OCI-LY3 (cell line): ENCODE measurements at regions not wholly inside any gene's neighbourhood (a gene's known extent, or its start where the extent isn't known, plus 50 kb on each side); places are given as distances from the start of the nearest gene placed in this dataset.

ENCODE experiments used
- H2AFZ ChIP-seq: fragments of 200-600, 300-600 bp; shearing (Covaris generic); 2 replicates; pipeline ENCODE4 v1.6.0; 2014; ENCODE audit warnings: antibody characterized with exemption, low read depth, low read length
- H3K27ac ChIP-seq: fragments of 200-600, 300-600 bp; sonication (generic); 2 replicates; pipeline ENCODE4 v1.5.1; 2014; ENCODE audit warnings: mild to moderate bottlenecking, low read length, moderate library complexity, mixed read lengths
- H3K27me3 ChIP-seq: fragments of 200-600, 300-600 bp; sonication (generic); 2 replicates; pipeline ENCODE4 v1.6.1; 2014; ENCODE audit warnings: low read depth, low read length, mixed read lengths
- H3K36me3 ChIP-seq: fragments of 200-600, 300-600 bp; sonication (generic); replicated peaks from 2 replicates; pipeline ENCODE3; 2014; ENCODE audit warnings: low read depth, low read length, mixed read lengths
- H3K4me1 ChIP-seq: fragments of 300-600, 200-600 bp; sonication (generic); 2 replicates; pipeline ENCODE4 v1.6.1; 2014; ENCODE audit warnings: low read length, mixed read lengths
- H3K4me2 ChIP-seq: fragments of 200-600, 300-600 bp; sonication (generic); 2 replicates; pipeline ENCODE4 v1.6.1; 2014; ENCODE audit warnings: low read length, mixed read lengths
- H3K4me3 ChIP-seq: fragments of 300-600, 200-600 bp; sonication (generic); 2 replicates; pipeline ENCODE4 v1.5.1; 2014; ENCODE audit warnings: antibody characterized with exemption, mild to moderate bottlenecking, low read length, moderate library complexity
- H3K79me2 ChIP-seq: fragments of 300-600, 200-600 bp; shearing (Covaris generic); 2 replicates; pipeline ENCODE4 v1.6.1; 2014; ENCODE audit warnings: mild to moderate bottlenecking, low read length, mixed read lengths
- H3K9ac ChIP-seq: fragments of 300-600, 200-600 bp; shearing (Covaris generic); 2 replicates; pipeline ENCODE4 v1.6.0; 2014; ENCODE audit warnings: mild to moderate bottlenecking, low read length, moderate library complexity
- H3K9me3 ChIP-seq: fragments of 200-600, 300-600 bp; shearing (Covaris generic); 2 replicates; pipeline ENCODE4 v1.6.1; 2014; ENCODE audit warnings: low read length, mixed read lengths; ENCODE audit not compliant: insufficient read depth
- H4K20me1 ChIP-seq: fragments of 200-600, 300-600 bp; sonication (generic); 2 replicates; pipeline ENCODE4 v1.6.1; 2016; ENCODE audit warnings: low read length, mixed read lengths; ENCODE audit not compliant: insufficient read depth
- EZH2phosphoT487 ChIP-seq: fragments of 200-600 bp; shearing (Covaris generic); IDR thresholded peaks from 2 replicates; pipeline ENCODE4 v1.6.1; 2018; ENCODE audit warnings: antibody characterized with exemption, mixed run types, low read depth
- TF ChIP-seq, protein P1 (sequence below): fragments of 200-600, 300-600 bp; sonication (generic); IDR thresholded peaks from 2 replicates; pipeline ENCODE4 v1.5.1; 2014; ENCODE audit warnings: antibody characterized with exemption, low read length, low read depth

DNA sequence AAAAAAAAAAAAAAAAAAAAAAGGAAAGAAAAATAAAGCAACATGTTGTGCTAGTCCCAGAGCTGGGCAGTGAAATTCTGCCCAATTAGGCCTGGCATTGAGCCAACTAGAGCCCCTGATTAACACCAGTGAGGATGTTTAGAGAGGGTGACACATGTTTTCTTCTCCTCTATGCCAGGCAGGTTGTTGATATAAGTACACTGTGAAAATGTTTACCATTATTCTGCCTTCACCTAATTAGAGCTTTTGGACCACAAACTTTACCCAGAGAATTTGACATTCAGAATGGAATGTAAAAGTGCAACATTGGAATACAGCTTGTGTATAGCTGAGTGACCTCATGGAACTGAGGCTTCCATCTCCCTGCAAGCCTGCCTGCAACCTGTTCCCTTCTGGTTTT lies 62.0 kb upstream of the EPCAM start:
- no peak overlapping the region for H3K4me2 ChIP-seq
- no peak overlapping the region for H2AFZ ChIP-seq

DNA sequence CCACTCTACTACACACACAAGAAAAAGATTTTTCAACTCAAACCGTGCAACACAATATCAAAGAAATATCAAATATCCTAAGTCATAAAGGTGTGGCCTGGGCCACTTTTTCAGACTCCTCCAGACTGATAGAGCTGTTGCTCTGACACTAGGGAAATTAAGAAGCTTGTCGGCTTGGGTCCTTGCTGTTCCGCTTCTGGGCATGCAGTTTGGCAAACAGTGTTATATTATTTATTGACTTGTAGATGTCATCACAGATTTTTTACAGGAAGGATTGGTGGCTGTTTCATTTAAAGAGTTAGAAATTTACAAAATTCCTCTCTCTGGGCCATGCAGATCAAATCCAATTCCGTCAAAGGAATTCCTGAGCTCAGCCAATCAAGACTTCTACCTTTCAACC lies 64.5 kb upstream of the EPCAM start:
- Histone ChIP-seq H3K36me3 (no peaks in the 10 kb centered on the region), H4K20me1 (no peaks in the 10 kb centered on the region)
- TF ChIP-seq EZH2phosphoT487, result no peak

More for the DNA sequence above, 62.0 kb upstream of the EPCAM start:
- H4K20me1 ChIP-seq, result no peaks in the 10 kb centered on the region
- no peaks in the 10 kb centered on the region for H3K36me3 ChIP-seq
- no peak for TF ChIP-seq EZH2phosphoT487
- TF ChIP-seq, protein P1, sequence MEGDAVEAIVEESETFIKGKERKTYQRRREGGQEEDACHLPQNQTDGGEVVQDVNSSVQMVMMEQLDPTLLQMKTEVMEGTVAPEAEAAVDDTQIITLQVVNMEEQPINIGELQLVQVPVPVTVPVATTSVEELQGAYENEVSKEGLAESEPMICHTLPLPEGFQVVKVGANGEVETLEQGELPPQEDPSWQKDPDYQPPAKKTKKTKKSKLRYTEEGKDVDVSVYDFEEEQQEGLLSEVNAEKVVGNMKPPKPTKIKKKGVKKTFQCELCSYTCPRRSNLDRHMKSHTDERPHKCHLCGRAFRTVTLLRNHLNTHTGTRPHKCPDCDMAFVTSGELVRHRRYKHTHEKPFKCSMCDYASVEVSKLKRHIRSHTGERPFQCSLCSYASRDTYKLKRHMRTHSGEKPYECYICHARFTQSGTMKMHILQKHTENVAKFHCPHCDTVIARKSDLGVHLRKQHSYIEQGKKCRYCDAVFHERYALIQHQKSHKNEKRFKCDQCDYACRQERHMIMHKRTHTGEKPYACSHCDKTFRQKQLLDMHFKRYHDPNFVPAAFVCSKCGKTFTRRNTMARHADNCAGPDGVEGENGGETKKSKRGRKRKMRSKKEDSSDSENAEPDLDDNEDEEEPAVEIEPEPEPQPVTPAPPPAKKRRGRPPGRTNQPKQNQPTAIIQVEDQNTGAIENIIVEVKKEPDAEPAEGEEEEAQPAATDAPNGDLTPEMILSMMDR, result no peak
- H3K9ac ChIP-seq, result no peak overlapping the region
- H3K4me3 ChIP-seq, result no peak overlapping the region
- H3K27me3 ChIP-seq, result peaks cover 21% of the 10 kb centered on the region
- H3K9me3 ChIP-seq, result no peaks in the 10 kb centered on the region
- H3K27ac ChIP-seq, result no peak overlapping the region
- H3K4me1 ChIP-seq, result no peaks in the 10 kb centered on the region
- no peaks in the 10 kb centered on the region for H3K79me2 ChIP-seq

DNA sequence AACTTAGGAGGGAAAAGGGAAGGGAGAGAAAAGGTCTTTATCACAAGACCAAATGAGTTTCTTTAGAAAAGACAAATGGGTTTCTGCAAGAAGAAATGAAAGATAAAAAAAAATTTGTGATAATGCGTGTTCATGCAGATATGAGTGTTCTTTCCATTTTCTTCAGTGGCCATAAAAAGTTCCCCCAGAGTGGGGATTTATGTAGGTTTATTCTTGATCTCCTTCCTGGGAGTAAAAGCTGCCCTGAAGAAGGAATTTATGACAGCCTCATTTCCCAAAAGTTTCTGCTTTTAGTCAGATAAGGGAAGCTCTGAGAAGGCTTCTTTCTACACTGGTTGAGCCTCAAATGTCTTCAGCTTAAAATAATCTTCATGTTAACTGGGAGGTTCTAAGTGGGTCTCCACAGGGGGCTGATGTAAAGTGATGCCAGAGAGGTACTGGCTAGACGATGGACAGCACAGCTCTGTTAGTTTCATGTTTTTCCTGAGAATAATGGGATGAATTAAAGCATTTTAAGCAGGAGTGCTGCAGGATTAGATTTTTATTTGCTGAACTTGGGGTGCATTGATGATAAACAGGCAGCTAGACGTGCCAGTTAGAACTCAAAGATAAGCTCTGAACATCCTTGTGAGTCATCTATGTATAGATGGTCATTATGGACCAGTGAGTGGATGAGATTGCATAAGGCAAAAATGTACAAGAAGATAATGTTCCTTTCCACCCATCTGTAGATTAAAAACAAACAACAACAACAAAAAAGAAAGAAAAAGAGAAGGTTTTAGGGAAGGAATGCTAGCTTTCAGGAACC lies 65.6 kb upstream of the EPCAM start:
- H3K4me3 ChIP-seq, result no peak overlapping the region
- 0 out of 2 replicates have a peak, but pooled peaks have one; percentile 25 for TF ChIP-seq EZH2phosphoT487
- TF ChIP-seq, protein P1, result no peak
- no peak overlapping the region for H2AFZ ChIP-seq
- peaks cover 11% of the 10 kb centered on the region for H3K4me1 ChIP-seq
- peaks cover 42% of the 10 kb centered on the region for H3K27me3 ChIP-seq
- H3K9ac ChIP-seq, result no peak overlapping the region
- no peak overlapping the region for H3K27ac ChIP-seq
- H3K9me3 ChIP-seq, result no peaks in the 10 kb centered on the region
- no peak overlapping the region for H3K4me2 ChIP-seq
- H3K36me3 ChIP-seq, result no peaks in the 10 kb centered on the region
- H3K79me2 ChIP-seq, result no peaks in the 10 kb centered on the region
- H4K20me1 ChIP-seq, result no peaks in the 10 kb centered on the region

More for the DNA sequence above, 64.5 kb upstream of the EPCAM start:
- Histone ChIP-seq H3K79me2 (no peaks in the 10 kb centered on the region), H3K9me3 (no peaks in the 10 kb centered on the region), H3K27me3 (peaks cover 42% of the 10 kb centered on the region), H3K4me3 (no peak overlapping the region), H3K4me2 (no peak overlapping the region), H3K9ac (no peak overlapping the region), H3K4me1 (peaks cover 11% of the 10 kb centered on the region), H2AFZ (no peak overlapping the region), H3K27ac (no peak overlapping the region)

DNA sequence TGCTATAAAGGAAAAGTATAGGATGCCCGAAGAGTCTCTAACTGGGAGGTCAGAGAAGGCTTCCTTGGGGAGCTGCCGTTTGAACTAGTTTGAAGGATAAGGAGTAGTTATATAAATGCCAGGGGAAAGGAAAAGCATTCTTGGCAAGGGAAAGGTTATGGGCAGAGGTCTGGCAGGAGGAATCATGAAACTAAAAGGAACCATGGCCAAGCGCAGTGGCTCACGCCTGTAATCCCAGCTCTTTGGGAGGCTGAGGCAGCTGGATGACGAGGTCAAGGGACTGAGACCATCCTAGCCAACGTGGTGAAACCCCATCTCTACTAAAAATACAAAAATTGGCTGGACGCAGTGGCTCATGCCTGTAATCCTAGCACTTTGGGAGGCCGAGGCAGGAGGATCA lies 66.8 kb upstream of the EPCAM start:
- H3K4me1 ChIP-seq, result peaks cover 11% of the 10 kb centered on the region
- H3K79me2 ChIP-seq, result no peaks in the 10 kb centered on the region
- no peak overlapping the region for H3K27ac ChIP-seq
- H3K4me3 ChIP-seq, result no peak overlapping the region
- no peaks in the 10 kb centered on the region for H3K9me3 ChIP-seq
- H3K27me3 ChIP-seq, result peaks cover 42% of the 10 kb centered on the region
- no peaks in the 10 kb centered on the region for H3K36me3 ChIP-seq
- no peaks in the 10 kb centered on the region for H4K20me1 ChIP-seq
- H2AFZ ChIP-seq, result no peak overlapping the region
- no peak for TF ChIP-seq EZH2phosphoT487
- TF ChIP-seq, protein P1, result no peak
- no peak overlapping the region for H3K4me2 ChIP-seq
- no peak overlapping the region for H3K9ac ChIP-seq
